Left lung (tissue), 4 donors: ENCODE measurements at regions not wholly inside any gene's neighbourhood (a gene's known extent, or its start where the extent isn't known, plus 50 kb on each side); places are given as distances from the start of the nearest gene placed in this dataset.

Source experiments
- ATAC-seq: fragments of 200-7000 bp; cut with Tn5 transposase; one replicate; pipeline ENCODE4 v1.9.1; 2020; ENCODE audit warnings: moderate library complexity
- DNase-seq, 4 donors: peaks; one replicate each; pipeline ENCODE4 v3.0.0-alpha.2; 2013 to 2020
- H3K27ac ChIP-seq, 2 donors: fragments of 200-600 bp; sonication (generic) in 1 of 2; one replicate each; pipeline versions ENCODE4 v1.5.0 to v1.8.0; 2020 to 2021
- H3K27me3 ChIP-seq, 2 donors: fragments of 200-600 bp; sonication (generic) in 1 of 2; one replicate each; pipeline versions ENCODE4 v1.5.0 to v1.8.0; 2020 to 2021
- H3K36me3 ChIP-seq, 2 donors: fragments of 200-600 bp; sonication (generic) in 1 of 2; one replicate each; pipeline versions ENCODE4 v1.5.0 to v1.8.0; 2020 to 2021
- H3K4me1 ChIP-seq, 2 donors: fragments of 200-600 bp; one replicate each; pipeline ENCODE4 v1.8.0; 2021
- H3K4me3 ChIP-seq, 2 donors: fragments of 200-600 bp; sonication (generic) in 1 of 2; one replicate each; pipeline versions ENCODE4 v1.5.0 to v1.8.0; 2020 to 2021; ENCODE audit warnings: mild to moderate bottlenecking in 1 of 2
- H3K9me3 ChIP-seq, 2 donors: fragments of 200-600 bp; sonication (generic) in 1 of 2; one replicate each; pipeline versions ENCODE4 v1.5.0 to v1.8.0; 2020 to 2021
- intact Hi-C, 2 donors: fragments of 100-400 bp; cut with DNase I; formaldehyde crosslinking; loops; one replicate each; pipeline versions ENCODE4 v1.11.2 to v1.14.2; 2022
- TF ChIP-seq, protein P1 (sequence below), 2 donors: fragments of 200-600 bp; sonication (generic) in 1 of 2; IDR thresholded peaks; one replicate each; pipeline versions ENCODE4 v1.5.0 to v1.8.0; 2021; ENCODE audit warnings: antibody characterized with exemption in 2 of 2
- donor health status: DM: no; HTN: yes; CAD: no.
- donor health status: DM: no; HTN: no; CAD: no.

DNA sequence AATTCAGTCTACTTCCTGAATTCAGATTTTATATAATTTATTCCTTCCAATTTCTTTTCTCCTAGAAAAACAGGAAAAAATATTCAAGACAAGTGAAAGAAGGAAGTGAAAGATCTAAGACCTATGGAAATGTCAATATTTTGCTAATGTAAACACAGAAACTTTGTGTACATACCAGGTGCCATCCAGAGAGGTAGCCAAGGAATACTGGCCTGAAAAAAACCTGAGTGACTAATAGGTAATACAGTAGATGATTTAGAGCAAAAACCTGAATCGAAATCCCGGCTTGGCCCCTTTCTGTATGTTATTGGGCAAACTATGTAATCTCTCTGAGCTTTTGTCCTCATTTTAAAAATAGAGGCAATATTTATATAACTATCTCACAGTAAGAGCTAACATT lies 59.2 kb upstream of the FSHB start:
- Histone ChIP-seq H3K36me3 (no peaks in the 10 kb centered on the region), H3K4me1 (peaks cover 0 to 3% of the 10 kb centered on the region in 2 donors), H3K27ac (no peak overlapping the region), H3K27me3 (no peaks in the 10 kb centered on the region), H3K4me3 (no peak overlapping the region), H3K9me3 (no peaks in the 10 kb centered on the region)
- intact Hi-C loops = no loop called here
- DNase-seq (no peak), ATAC-seq (no peak)
- TF ChIP-seq, protein P1, sequence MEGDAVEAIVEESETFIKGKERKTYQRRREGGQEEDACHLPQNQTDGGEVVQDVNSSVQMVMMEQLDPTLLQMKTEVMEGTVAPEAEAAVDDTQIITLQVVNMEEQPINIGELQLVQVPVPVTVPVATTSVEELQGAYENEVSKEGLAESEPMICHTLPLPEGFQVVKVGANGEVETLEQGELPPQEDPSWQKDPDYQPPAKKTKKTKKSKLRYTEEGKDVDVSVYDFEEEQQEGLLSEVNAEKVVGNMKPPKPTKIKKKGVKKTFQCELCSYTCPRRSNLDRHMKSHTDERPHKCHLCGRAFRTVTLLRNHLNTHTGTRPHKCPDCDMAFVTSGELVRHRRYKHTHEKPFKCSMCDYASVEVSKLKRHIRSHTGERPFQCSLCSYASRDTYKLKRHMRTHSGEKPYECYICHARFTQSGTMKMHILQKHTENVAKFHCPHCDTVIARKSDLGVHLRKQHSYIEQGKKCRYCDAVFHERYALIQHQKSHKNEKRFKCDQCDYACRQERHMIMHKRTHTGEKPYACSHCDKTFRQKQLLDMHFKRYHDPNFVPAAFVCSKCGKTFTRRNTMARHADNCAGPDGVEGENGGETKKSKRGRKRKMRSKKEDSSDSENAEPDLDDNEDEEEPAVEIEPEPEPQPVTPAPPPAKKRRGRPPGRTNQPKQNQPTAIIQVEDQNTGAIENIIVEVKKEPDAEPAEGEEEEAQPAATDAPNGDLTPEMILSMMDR (IDR thresholded peaks at IDR 0.05) = no peak

DNA sequence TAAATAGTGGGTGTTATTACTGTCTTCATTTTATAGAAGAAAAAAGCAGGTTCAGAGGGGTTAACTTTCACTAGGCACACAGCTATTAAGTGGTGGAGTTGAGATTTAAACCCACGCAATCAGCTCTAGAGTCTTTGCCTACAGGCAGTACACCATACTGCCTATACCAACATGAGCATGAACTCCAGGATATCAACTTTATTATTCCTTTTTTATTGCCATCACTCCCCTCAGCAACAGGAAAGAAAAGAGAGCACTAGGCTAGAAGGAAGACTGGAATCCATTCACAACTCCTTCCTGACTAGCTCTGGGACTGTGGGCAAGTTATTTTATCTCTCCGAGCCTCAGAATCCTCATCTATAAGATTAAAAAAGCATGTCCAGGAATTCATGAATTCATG lies 58.7 kb upstream of the FSHB start:
- Histone ChIP-seq H3K4me3 (no peak overlapping the region), H3K4me1 (peaks cover 0 to 3% of the 10 kb centered on the region in 2 donors), H3K9me3 (no peaks in the 10 kb centered on the region), H3K36me3 (no peaks in the 10 kb centered on the region), H3K27ac (no peak overlapping the region), H3K27me3 (no peaks in the 10 kb centered on the region)
- DNase-seq (no peak), ATAC-seq (no peak)
- intact Hi-C loops = no loop called here
- TF ChIP-seq, protein P1 (IDR thresholded peaks at IDR 0.05) = no peak

DNA sequence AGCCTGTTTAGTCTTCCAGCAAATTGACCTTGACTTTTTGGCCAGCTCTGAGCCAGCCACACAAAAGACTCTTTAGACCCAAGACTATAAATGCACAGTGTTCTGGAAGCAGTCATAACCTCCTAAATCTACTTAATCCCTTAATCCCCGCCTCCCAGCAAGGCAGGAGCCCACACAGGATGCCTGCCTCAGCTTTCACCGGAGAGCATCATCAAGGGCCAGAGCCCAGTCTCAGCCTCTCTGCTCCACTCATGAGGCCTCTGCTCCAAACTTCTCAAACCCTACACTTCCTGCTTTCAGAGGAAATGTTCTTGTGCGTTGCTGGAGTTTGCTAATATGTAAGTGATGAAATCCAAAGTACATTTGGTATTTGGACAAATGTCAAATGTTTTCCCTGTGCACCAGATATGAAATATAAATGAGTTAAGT lies 57.9 kb upstream of the FSHB start:
- Histone ChIP-seq H3K36me3 (no peaks in the 10 kb centered on the region), H3K4me3 (no peak overlapping the region), H3K9me3 (peaks cover 0 to 7% of the 10 kb centered on the region in 2 donors), H3K4me1 (peaks cover 0 to 3% of the 10 kb centered on the region in 2 donors), H3K27me3 (no peaks in the 10 kb centered on the region), H3K27ac (no peak overlapping the region)
- intact Hi-C loops = no loop called here
- ATAC-seq (no peak), DNase-seq (peak in 1 of 4 donors; percentile 51)
- TF ChIP-seq, protein P1 (IDR thresholded peaks at IDR 0.05) = no peak

DNA sequence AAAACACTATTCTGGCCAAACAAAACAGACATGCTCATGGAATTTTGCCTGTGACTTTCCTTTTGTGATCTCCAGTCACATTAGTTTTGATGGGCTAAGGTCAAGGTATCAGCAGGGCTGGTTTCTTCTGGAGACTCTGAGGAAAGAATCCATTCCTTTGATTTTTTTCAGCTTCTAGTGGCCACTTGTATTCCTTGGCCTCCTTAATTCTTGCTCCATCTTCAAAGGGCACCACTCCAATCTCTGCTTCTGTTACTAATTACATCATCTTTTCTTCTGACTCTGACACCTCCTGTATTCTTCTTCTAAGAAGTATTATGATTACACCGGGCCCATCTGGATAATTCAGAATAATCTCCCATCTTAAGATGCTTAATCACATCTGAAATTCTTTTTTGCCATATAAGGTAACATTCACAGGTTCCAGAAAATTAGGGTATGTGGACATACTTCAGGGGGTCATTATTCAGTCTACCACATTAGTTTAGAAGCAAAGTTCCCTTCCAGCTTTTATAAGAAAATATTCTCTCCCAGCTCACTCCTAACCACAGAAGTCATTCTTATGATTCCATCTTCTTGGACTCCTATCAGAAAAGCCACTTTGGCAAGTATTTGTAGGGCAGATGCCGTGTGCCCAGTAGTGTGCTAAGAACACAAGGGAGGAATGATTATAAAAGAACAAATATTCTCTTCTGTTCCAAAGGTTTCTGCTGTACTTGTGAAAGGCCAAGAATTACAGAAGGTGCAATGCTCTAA lies 56.4 kb upstream of the FSHB start:
- Histone ChIP-seq H3K4me1 (peaks cover 0 to 3% of the 10 kb centered on the region in 2 donors), H3K9me3 (peaks cover 0 to 11% of the 10 kb centered on the region in 2 donors), H3K4me3 (no peak overlapping the region), H3K27ac (no peak overlapping the region), H3K36me3 (no peaks in the 10 kb centered on the region), H3K27me3 (no peaks in the 10 kb centered on the region)
- intact Hi-C loops = no loop called here
- ATAC-seq (peak; percentile 10), DNase-seq (no peak)
- TF ChIP-seq, protein P1 (IDR thresholded peaks at IDR 0.05) = no peak
